H1 (cell line): ENCODE measurements at regions not wholly inside any gene's neighbourhood (a gene's known extent, or its start where the extent isn't known, plus 50 kb on each side); places are given as distances from the start of the nearest gene placed in this dataset.

Source experiments
- CTCF ChIA-PET: fragments of 300-600 bp; sonication (Branson Sonifier 250); formaldehyde crosslinking; loops from one replicate; lab custom pipeline; 2021; ENCODE audit not compliant: partially characterized antibody; lab: Charles Lee
- POLR2A ChIA-PET: fragments of 300-600 bp; sonication (Branson Sonifier 250); formaldehyde crosslinking; loops from one replicate; lab custom pipeline; 2021; ENCODE audit warnings: inconsistent platforms; ENCODE audit not compliant: partially characterized antibody; lab: Charles Lee
- DNase-seq, 2 experiments: peaks; one replicate each; pipeline versions ENCODE4 v3.0.0 to v3.0.0-alpha.2; 2010 to 2022; ENCODE audit warnings: low spot score in 2 of 2, low read depth in 1 of 2, mixed read lengths in 1 of 2
- FAIRE-seq: peaks from 2 replicates; lab custom pipeline; 2011; peaks lifted over from hg19 to GRCh38; lab: Jason Lieb, UNC
- H2AFZ ChIP-seq: 2 replicates; pipeline ENCODE4 v1.8.1; 2012; ENCODE audit warnings: low read length, inconsistent platforms
- H2AK5ac ChIP-seq: 2 replicates; pipeline ENCODE4 v1.6.1; 2013; ENCODE audit warnings: low read depth, low read length
- H2BK120ac ChIP-seq: replicated peaks from 2 replicates; pipeline ENCODE3; 2013; ENCODE audit warnings: low read depth, low read length, inconsistent platforms
- H2BK12ac ChIP-seq: 2 replicates; pipeline ENCODE4 v1.6.1; 2013; ENCODE audit warnings: low read depth, low read length
- H2BK15ac ChIP-seq: 2 replicates; pipeline ENCODE4 v1.6.1; 2013; ENCODE audit warnings: low read length
- H2BK20ac ChIP-seq: 2 replicates; pipeline ENCODE4 v1.6.1; 2013; ENCODE audit warnings: low read length
- H2BK5ac ChIP-seq: 2 replicates; pipeline ENCODE4 v1.6.1; 2013; ENCODE audit warnings: low read depth, low read length
- H3K14ac ChIP-seq: 2 replicates; pipeline ENCODE4 v1.6.1; 2013; ENCODE audit warnings: inconsistent platforms; ENCODE audit not compliant: insufficient read length
- H3K18ac ChIP-seq: 2 replicates; pipeline ENCODE4 v1.6.1; 2013; ENCODE audit warnings: low read length; ENCODE audit errors: extremely low read depth
- H3K23ac ChIP-seq: 2 replicates; pipeline ENCODE4 v1.6.1; 2013; ENCODE audit warnings: inconsistent platforms; ENCODE audit not compliant: insufficient read length
- H3K23me2 ChIP-seq: 2 replicates; pipeline ENCODE4 v1.6.1; 2013; ENCODE audit warnings: low read depth, low read length
- H3K27ac ChIP-seq: 2 replicates; pipeline ENCODE4 v1.6.1; 2011; ENCODE audit warnings: low read depth, low read length, inconsistent platforms
- H3K27me3 ChIP-seq, 4 experiments: replicated peaks in 1 of 4; 1 replicate in 1 of 4; 2 replicates in 3 of 4; pipeline versions ENCODE4 v1.6.1 to v1.8.1; 2011 to 2013; ENCODE audit warnings: low read length in 3 of 4, mild to moderate bottlenecking in 3 of 4, inconsistent platforms in 2 of 4, mixed read lengths in 2 of 4, moderate library complexity in 1 of 4; ENCODE audit not compliant: control insufficient read depth in 3 of 4, insufficient read depth in 3 of 4; ENCODE audit errors: extremely low read depth in 1 of 4
- H3K36me3 ChIP-seq, 4 experiments: 2 replicates each; pipeline versions ENCODE4 v1.6.1 to v1.8.1; 2011 to 2013; ENCODE audit warnings: mild to moderate bottlenecking in 4 of 4, low read length in 3 of 4, moderate library complexity in 2 of 4, control low read depth in 1 of 4, inconsistent platforms in 1 of 4; ENCODE audit not compliant: insufficient read depth in 4 of 4, control insufficient read depth in 2 of 4
- H3K4ac ChIP-seq: replicated peaks from 2 replicates; pipeline ENCODE3; 2013; ENCODE audit warnings: low read length, low read depth, mixed read lengths, inconsistent platforms; ENCODE audit not compliant: insufficient read length
- H3K4me1 ChIP-seq, 4 experiments: replicated peaks in 1 of 4; 1 replicate in 1 of 4; 2 replicates in 3 of 4; pipeline versions ENCODE4 v1.6.1 to v1.8.1; 2011 to 2013; ENCODE audit warnings: low read length in 3 of 4, inconsistent platforms in 2 of 4, mixed read lengths in 1 of 4; ENCODE audit not compliant: insufficient read depth in 4 of 4, control insufficient read depth in 3 of 4
- H3K4me2 ChIP-seq, 2 experiments: 2 replicates each; pipeline versions ENCODE4 v1.6.1 to v1.8.1; 2011 to 2013; ENCODE audit warnings: low read depth in 2 of 2, low read length in 2 of 2, control low read depth in 1 of 2, inconsistent platforms in 1 of 2, mild to moderate bottlenecking in 1 of 2; ENCODE audit not compliant: insufficient read depth in 1 of 2
- H3K4me3 ChIP-seq, 4 experiments: fragments of 200-600, 300-600 bp in 1 of 4; sonication (generic), shearing (Covaris generic), sonication (Bioruptor Twin) in 1 of 4; 2 replicates each; pipeline versions ENCODE4 v1.5.1 to v1.8.1; 2011 to 2016; ENCODE audit warnings: low read length in 4 of 4, low read depth in 3 of 4, control low read depth in 2 of 4, inconsistent platforms in 2 of 4, mild to moderate bottlenecking in 2 of 4, mixed read lengths in 1 of 4, moderate library complexity in 1 of 4; ENCODE audit not compliant: insufficient read depth in 2 of 4; ENCODE audit errors: extremely low read depth in 1 of 4
- H3K56ac ChIP-seq: replicated peaks from 2 replicates; pipeline ENCODE3; 2013; ENCODE audit warnings: low read depth, mild to moderate bottlenecking, mixed read lengths, low read length, inconsistent platforms; ENCODE audit not compliant: insufficient read length
- H3K79me1 ChIP-seq: 2 replicates; pipeline ENCODE4 v1.6.1; 2013; ENCODE audit warnings: low read depth, low read length, control low read depth
- H3K79me2 ChIP-seq, 2 experiments: 2 replicates each; pipeline versions ENCODE4 v1.6.1 to v1.8.1; 2012 to 2013; ENCODE audit warnings: low read length in 2 of 2, mild to moderate bottlenecking in 2 of 2, inconsistent platforms in 1 of 2; ENCODE audit not compliant: insufficient read depth in 2 of 2, control insufficient read depth in 1 of 2
- H3K9ac ChIP-seq, 4 experiments: replicated peaks in 1 of 4; 1 replicate in 1 of 4; 2 replicates in 3 of 4; pipeline versions ENCODE4 v1.6.1 to v1.8.1; 2011 to 2013; ENCODE audit warnings: low read depth in 3 of 4, low read length in 3 of 4, control low read depth in 2 of 4, mild to moderate bottlenecking in 2 of 4, moderate library complexity in 2 of 4, inconsistent platforms in 1 of 4; ENCODE audit errors: extremely low read depth in 1 of 4
- H3K9me3 ChIP-seq, 2 experiments: 2 replicates each; pipeline versions ENCODE4 v1.6.1 to v1.8.1; 2012 to 2013; ENCODE audit warnings: mild to moderate bottlenecking in 2 of 2, moderate library complexity in 2 of 2, control low read depth in 1 of 2, inconsistent platforms in 1 of 2, low read depth in 1 of 2, low read length in 1 of 2, mixed read lengths in 1 of 2; ENCODE audit not compliant: insufficient read depth in 2 of 2
- H4K20me1 ChIP-seq, 2 experiments: replicated peaks in 1 of 2; 2 replicates each; pipeline versions ENCODE3 to v1.8.1; 2011 to 2013; ENCODE audit warnings: inconsistent platforms in 2 of 2, low read length in 2 of 2, mild to moderate bottlenecking in 1 of 2; ENCODE audit not compliant: insufficient read depth in 2 of 2, control insufficient read depth in 1 of 2
- H4K5ac ChIP-seq: 2 replicates; pipeline ENCODE4 v1.6.1; 2013; ENCODE audit warnings: low read length, low read depth, mixed read lengths, inconsistent platforms; ENCODE audit not compliant: insufficient read length
- H4K8ac ChIP-seq: 2 replicates; pipeline ENCODE4 v1.8.0; 2013; ENCODE audit warnings: mild to moderate bottlenecking, moderate library complexity, low read length, inconsistent platforms; ENCODE audit not compliant: insufficient read depth; ENCODE audit errors: extremely low read depth
- H4K91ac ChIP-seq: replicated peaks from 2 replicates; pipeline ENCODE3; 2013; ENCODE audit warnings: low read length, mixed read lengths, inconsistent platforms; ENCODE audit not compliant: insufficient read length
- E2F6 ChIP-seq: IDR thresholded peaks from 2 replicates; pipeline ENCODE4 v1.6.1; 2012; ENCODE audit warnings: inconsistent platforms
- KDM1A ChIP-seq: fragments of 200-600, 300-600 bp; sonication (generic); IDR thresholded peaks from 2 replicates; pipeline ENCODE4 v1.7.1; 2016; ENCODE audit warnings: mild to moderate bottlenecking, low read length, borderline replicate concordance
- POLR2AphosphoS5 ChIP-seq: IDR thresholded peaks from 2 replicates; pipeline ENCODE4 v1.6.1; 2011; ENCODE audit warnings: low read depth, low read length
- RBBP5 ChIP-seq: IDR thresholded peaks from 2 replicates; pipeline ENCODE4 v1.7.1; 2012; ENCODE audit warnings: low read depth, mild to moderate bottlenecking, inconsistent platforms, low read length, moderate library complexity, borderline replicate concordance
- RFX5 ChIP-seq: IDR thresholded peaks from 2 replicates; pipeline ENCODE4 v1.6.1; 2011; ENCODE audit warnings: low read depth, low read length, improper control_type of control experiment, borderline replicate concordance
- SIRT6 ChIP-seq: IDR thresholded peaks from one replicate; pipeline ENCODE4 v1.7.1; 2012; ENCODE audit warnings: low read length, inconsistent platforms
- SIX5 ChIP-seq: IDR thresholded peaks from 2 replicates; pipeline ENCODE4 v1.6.1; 2011; ENCODE audit warnings: mild to moderate bottlenecking, low read depth, low read length
- SP1 ChIP-seq: IDR thresholded peaks from 2 replicates; pipeline ENCODE4 v1.6.1; 2011; ENCODE audit warnings: low read depth, low read length
- SP2 ChIP-seq: IDR thresholded peaks from 2 replicates; pipeline ENCODE4 v1.6.1; 2012; ENCODE audit warnings: mild to moderate bottlenecking, low read length, inconsistent platforms
- SRF ChIP-seq: IDR thresholded peaks from 2 replicates; pipeline ENCODE4 v1.6.1; 2011; ENCODE audit warnings: mild to moderate bottlenecking, low read depth, low read length, moderate library complexity
- SUZ12 ChIP-seq: fragments of 200-600 bp; sonication (generic); IDR thresholded peaks from 2 replicates; pipeline ENCODE4 v1.6.1; 2012; ENCODE audit warnings: mild to moderate bottlenecking, inconsistent platforms, low read length, moderate library complexity, mixed read lengths
- TBP ChIP-seq: IDR thresholded peaks from 2 replicates; pipeline ENCODE4 v1.6.1; 2011; ENCODE audit warnings: low read depth, low read length, improper control_type of control experiment
- YY1 ChIP-seq: IDR thresholded peaks from 2 replicates; pipeline ENCODE4 v1.6.1; 2011; ENCODE audit warnings: low read depth, mild to moderate bottlenecking, low read length

- no peak overlapping the region for H2BK20ac ChIP-seq
- no peak overlapping the region for H3K56ac ChIP-seq
- H3K23ac ChIP-seq = no peak overlapping the region
- no peak overlapping the region for H2BK15ac ChIP-seq
- no peak overlapping the region for H4K5ac ChIP-seq
- no peak overlapping the region for H2AFZ ChIP-seq
- no peak overlapping the region for H2BK5ac ChIP-seq
- H3K36me3 ChIP-seq = no peaks in the 10 kb centered on the region
- H3K4me1 ChIP-seq = no peaks in the 10 kb centered on the region
- no peaks in the 10 kb centered on the region for H3K79me1 ChIP-seq
- no peaks in the 10 kb centered on the region; a peak in 1 of 4 replicates for H3K79me2 ChIP-seq
- H4K91ac ChIP-seq = no peak overlapping the region
- no peak overlapping the region for H4K8ac ChIP-seq
- no peak overlapping the region for H3K4ac ChIP-seq
- CTCF ChIA-PET = interaction anchor here (1.0 to 1.9 kb wide), 4 partner anchors 9 to 249 kb away, joined by 3 to 6 read pairs (median 4); no protein-coding TSS in a partner anchor
- no peak overlapping the region for H3K18ac ChIP-seq
- TF ChIP-seq TBP = no peak
- no peak for TF ChIP-seq SRF
- no peak for TF ChIP-seq SIRT6
- TF ChIP-seq SP2 = no peak
- no peak for TF ChIP-seq KDM1A
- no peak for TF ChIP-seq YY1
- TF ChIP-seq SUZ12 = no peak
- TF ChIP-seq E2F6 = no peak
- no peak for TF ChIP-seq RBBP5
- TF ChIP-seq SP1 = no peak
- no peak for TF ChIP-seq POLR2AphosphoS5
- no peak for TF ChIP-seq RFX5
- TF ChIP-seq SIX5 = no peak
- DNase-seq (no peak), FAIRE-seq (no peak)
- H3K14ac ChIP-seq = no peak overlapping the region
- H4K20me1 ChIP-seq = peaks cover 0 to 1% of the 10 kb centered on the region in 2 experiments
- H2BK120ac ChIP-seq = no peak overlapping the region
- H3K4me2 ChIP-seq = no peak overlapping the region
- no peak overlapping the region for H2BK12ac ChIP-seq
- H3K23me2 ChIP-seq = no peaks in the 10 kb centered on the region
- no peak overlapping the region for H3K9ac ChIP-seq
- H3K27ac ChIP-seq = no peak overlapping the region
- H3K4me3 ChIP-seq = no peak overlapping the region
- H3K27me3 ChIP-seq = peaks cover 0 to 6% (median 2%) of the 10 kb centered on the region in 4 experiments; a peak in 3 of 7 replicates
- H3K9me3 ChIP-seq = no peaks in the 10 kb centered on the region
- POLR2A ChIA-PET = interaction anchor here (1.1 kb wide), 1 partner anchor 103 kb away, joined by 3 read pairs; the partner anchor contains the start of gene SNRPG
- no peak overlapping the region for H2AK5ac ChIP-seq
These were observed 95.3 kb upstream of the FAM136A start for GRCh38 chr2:70397186-70397585.
